Thymus (tissue), 11 donors: ENCODE measurements at regions not wholly inside any gene's neighbourhood (a gene's known extent, or its start where the extent isn't known, plus 50 kb on each side); places are given as distances from the start of the nearest gene placed in this dataset.
"Not testable (repeated sequence)": the region's sequence is repeated elsewhere in the genome, so short reads cannot be mapped to it uniquely, and the experiment has no call there.

Experiments used
- DNase-seq, 9 donors: peaks; one replicate each; pipeline ENCODE4 v3.0.0-alpha.2; 2013; ENCODE audit warnings: low spot score in 9 of 9, low read depth in 6 of 9, missing footprints in 1 of 9
- H3K27ac ChIP-seq, 2 donors: one replicate each; pipeline ENCODE4 v1.5.1; 2013; ENCODE audit warnings: control low read depth in 1 of 2, low read depth in 1 of 2, low read length in 1 of 2, mild to moderate bottlenecking in 1 of 2, moderate library complexity in 1 of 2
- H3K27me3 ChIP-seq, 2 donors: one replicate each; pipeline ENCODE4 v1.5.1; 2013; ENCODE audit warnings: low read length in 1 of 2; ENCODE audit not compliant: control insufficient read depth in 2 of 2, insufficient read depth in 1 of 2
- H3K36me3 ChIP-seq, 2 donors: one replicate each; pipeline ENCODE4 v1.5.1; 2013; ENCODE audit warnings: low read length in 1 of 2, mild to moderate bottlenecking in 1 of 2, moderate library complexity in 1 of 2; ENCODE audit not compliant: control insufficient read depth in 2 of 2, insufficient read depth in 2 of 2
- H3K4me1 ChIP-seq, 2 donors: one replicate each; pipeline ENCODE4 v1.5.1; 2013; ENCODE audit warnings: low read length in 2 of 2; ENCODE audit not compliant: control insufficient read depth in 2 of 2, insufficient read depth in 2 of 2
- H3K4me3 ChIP-seq, 2 donors: one replicate each; pipeline ENCODE4 v1.5.1; 2013; ENCODE audit warnings: low read length in 2 of 2, control low read depth in 1 of 2, mild to moderate bottlenecking in 1 of 2
- H3K9me3 ChIP-seq, 2 donors: one replicate each; pipeline ENCODE4 v1.5.1; 2013; ENCODE audit warnings: low read length in 1 of 2, mild to moderate bottlenecking in 1 of 2; ENCODE audit not compliant: control insufficient read depth in 2 of 2, insufficient read depth in 1 of 2
- WGBS: extraction: QIAGEN DNeasy Blood & Tissue Kit; methylation state at CpG from one replicate; pipeline ENCODE4 v1.1.7; 2013; 5-methylcytosine and 5-hydroxymethylcytosine counted together
- donor health status: healthy.

DNA sequence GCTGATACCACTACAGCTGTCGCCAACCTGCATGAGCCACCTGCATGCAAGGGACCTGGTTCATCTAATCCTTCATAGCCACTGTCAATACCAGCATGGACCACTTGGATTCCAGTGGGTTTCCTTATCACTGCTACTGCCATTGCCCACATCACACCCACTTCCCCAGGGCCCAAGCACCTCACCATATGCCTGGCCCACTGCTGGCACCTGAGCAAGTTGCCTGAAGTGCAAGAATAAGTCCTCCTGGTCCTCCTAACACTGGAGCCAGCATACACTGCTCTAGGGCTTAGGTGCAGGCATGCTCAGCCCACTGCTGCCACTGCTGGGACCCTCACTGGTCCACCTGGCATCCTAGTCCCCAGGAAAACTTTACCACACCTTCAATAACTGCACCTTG, 1136.8 kb upstream of the ADGRL4 start:
- Histone ChIP-seq H3K4me1 (no peaks in the 10 kb centered on the region), H3K4me3 (no peak overlapping the region), H3K27me3 (no peaks in the 10 kb centered on the region), H3K36me3 (no peaks in the 10 kb centered on the region), H3K27ac (no peak overlapping the region), H3K9me3 (peaks cover 0 to 16% of the 10 kb centered on the region in 2 donors)
- no peak for DNase-seq
- WGBS: 0% methylated on average over 1 of the region's 1 CpG

DNA sequence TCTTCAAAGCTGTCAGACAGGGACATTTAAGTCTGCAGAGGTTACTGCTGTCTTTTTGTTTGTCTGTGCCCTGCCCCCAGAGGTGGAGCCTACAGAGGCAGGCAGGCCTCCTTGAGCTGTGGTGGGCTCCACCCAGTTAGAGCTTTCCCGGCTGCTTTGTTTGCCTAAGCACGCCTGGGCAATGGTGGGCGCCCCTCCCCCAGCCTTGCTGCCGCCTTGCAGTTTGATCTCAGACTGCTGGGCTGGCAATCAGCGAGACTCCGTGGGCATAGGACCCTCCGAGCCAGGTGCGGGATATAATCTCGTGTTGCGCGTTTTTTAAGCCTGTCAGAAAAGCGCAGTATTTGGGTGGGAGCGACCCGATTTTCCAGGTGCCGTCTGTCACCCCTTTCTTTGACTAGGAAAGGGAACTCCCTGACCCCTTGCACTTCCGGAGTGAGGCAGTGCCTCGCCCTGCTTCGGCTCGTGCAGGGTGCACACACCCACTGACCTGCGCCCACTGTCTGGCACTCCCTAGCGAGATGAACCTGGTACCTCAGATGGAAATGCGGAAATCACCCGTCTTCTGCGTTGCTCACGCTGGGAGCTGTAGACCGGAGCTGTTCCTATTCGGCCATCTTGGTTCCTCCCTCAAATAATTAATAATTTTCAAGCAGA, 1131.5 kb upstream of the ADGRL4 start:
- not testable (repeated sequence) for DNase-seq, H3K27ac ChIP-seq, H3K4me1 ChIP-seq, H3K36me3 ChIP-seq, H3K4me3 ChIP-seq, H3K27me3 ChIP-seq
- H3K9me3 ChIP-seq: peaks cover 0 to 10% of the 10 kb centered on the region in 2 donors
- 93% methylated on average over 27 of the region's 27 CpGs for WGBS

DNA sequence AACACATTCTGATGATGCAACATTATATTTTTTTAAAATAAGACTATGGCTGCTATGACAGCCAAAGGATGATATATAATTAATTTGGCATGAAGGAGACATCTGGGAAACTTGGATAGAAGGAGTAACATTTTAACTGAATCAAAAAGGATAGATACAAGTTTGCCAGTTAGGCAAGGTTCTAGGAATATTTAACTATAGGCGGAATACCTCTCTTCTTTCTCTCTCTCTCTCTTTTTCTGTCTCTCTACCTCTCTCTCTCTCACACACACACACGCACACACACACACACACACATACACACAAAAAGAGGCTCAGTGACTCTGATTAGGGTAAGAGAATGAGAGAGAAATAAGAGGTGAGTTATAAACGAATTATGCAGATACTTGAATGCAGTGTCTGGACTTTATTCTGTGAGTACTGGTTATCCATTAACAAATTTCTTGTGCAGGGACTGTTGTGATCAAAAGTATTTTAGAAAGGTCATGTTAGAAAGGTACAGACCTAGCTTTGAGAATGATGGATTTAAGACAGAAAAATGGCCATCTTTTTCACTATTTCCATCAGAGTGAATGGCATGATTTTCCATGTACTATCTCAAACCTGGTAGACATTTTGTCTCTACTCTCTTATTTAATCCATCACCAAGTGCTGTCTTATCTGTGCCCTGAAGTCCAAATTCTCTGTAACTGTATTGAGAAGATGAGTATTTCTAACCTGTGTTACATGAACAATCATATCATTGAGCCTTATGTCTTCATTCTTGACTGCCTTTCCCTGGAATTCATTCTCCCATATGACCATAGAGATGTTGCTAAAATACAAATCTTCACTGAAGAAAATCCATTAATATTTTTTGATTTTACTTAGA, 1106.9 kb upstream of the ADGRL4 start:
- H3K4me1 ChIP-seq: no peaks in the 10 kb centered on the region
- 58% methylated on average over 3 of the region's 3 CpGs for WGBS
- H3K27me3 ChIP-seq: no peaks in the 10 kb centered on the region
- H3K36me3 ChIP-seq: no peaks in the 10 kb centered on the region
- no peak overlapping the region for H3K27ac ChIP-seq
- DNase-seq: no peak
- peaks cover 3 to 10% of the 10 kb centered on the region in 2 donors for H3K9me3 ChIP-seq
- no peak overlapping the region for H3K4me3 ChIP-seq

DNA sequence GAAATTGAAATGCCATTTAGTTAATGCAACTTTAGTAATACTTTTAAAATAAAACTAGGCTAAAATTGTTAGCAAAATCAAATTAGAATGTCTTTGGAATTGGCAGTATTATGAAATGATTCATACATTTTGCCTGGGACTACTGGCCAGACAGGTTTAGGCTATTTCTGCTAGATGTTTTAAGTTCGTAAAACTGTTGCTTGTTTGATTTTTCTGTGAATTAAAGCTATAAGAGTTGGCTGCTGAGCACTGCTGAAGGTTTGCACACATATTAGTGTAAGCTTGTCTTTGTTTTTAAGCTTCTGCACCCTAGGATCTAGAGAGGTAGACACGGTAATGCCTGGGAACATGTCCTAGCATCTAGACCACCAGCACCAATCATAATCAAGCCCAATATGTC, 1094.6 kb upstream of the ADGRL4 start:
- Histone ChIP-seq H3K36me3 (no peaks in the 10 kb centered on the region), H3K27me3 (no peaks in the 10 kb centered on the region), H3K4me1 (no peaks in the 10 kb centered on the region), H3K9me3 (peaks cover 0 to 7% of the 10 kb centered on the region in 2 donors), H3K27ac (no peak overlapping the region), H3K4me3 (no peak overlapping the region)
- DNase-seq: no peak
- 65% methylated on average over 2 of the region's 2 CpGs for WGBS

DNA sequence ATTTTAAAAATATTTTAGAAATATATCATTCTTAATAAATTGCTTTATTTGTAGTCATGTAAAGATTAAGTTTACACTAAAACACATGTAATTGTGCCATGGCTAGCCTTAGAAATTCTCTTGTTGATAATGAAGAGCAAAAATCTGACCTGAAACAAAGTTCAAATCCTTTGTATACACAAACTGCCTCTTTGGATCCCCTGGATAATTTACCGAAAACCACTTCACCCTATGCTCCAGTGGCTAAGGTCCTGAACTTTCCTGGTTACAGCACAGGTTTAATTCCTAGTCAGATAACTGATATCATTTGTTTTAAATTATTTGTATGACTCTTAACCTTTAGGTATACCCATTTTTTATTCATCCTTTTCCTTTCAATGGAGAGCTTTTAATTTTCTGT, 1093.2 kb upstream of the ADGRL4 start:
- H3K4me3 ChIP-seq: no peak overlapping the region
- H3K27ac ChIP-seq: no peak overlapping the region
- 95% methylated on average over 1 of the region's 1 CpG for WGBS
- H3K4me1 ChIP-seq: no peaks in the 10 kb centered on the region
- H3K36me3 ChIP-seq: no peaks in the 10 kb centered on the region
- H3K27me3 ChIP-seq: no peaks in the 10 kb centered on the region
- H3K9me3 ChIP-seq: peaks cover 0 to 7% of the 10 kb centered on the region in 2 donors
- no peak for DNase-seq

DNA sequence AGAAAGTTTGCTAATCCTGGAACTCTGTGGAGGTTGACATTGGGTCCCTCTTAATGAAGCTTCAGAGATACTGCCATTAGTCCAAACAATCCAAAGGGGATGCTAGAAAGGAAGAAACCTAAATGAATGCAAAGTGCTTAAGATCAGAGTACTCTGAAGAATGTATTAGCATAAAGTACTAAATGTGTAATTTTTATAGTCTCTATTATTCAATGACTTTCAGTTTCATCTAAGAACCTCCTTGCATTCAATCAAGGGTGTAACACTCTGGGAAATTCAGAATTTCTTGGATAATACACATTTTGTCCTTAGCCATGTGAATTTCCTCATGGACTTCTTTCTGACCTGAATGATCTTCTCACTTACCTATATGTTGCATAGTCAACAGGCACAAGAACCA, 1078.5 kb upstream of the ADGRL4 start:
- H3K9me3 ChIP-seq: peaks cover 0 to 2% of the 10 kb centered on the region in 2 donors
- no peaks in the 10 kb centered on the region for H3K4me1 ChIP-seq
- no peak for DNase-seq
- H3K4me3 ChIP-seq: no peak overlapping the region
- H3K36me3 ChIP-seq: no peaks in the 10 kb centered on the region
- no peaks in the 10 kb centered on the region for H3K27me3 ChIP-seq
- H3K27ac ChIP-seq: no peak overlapping the region

DNA sequence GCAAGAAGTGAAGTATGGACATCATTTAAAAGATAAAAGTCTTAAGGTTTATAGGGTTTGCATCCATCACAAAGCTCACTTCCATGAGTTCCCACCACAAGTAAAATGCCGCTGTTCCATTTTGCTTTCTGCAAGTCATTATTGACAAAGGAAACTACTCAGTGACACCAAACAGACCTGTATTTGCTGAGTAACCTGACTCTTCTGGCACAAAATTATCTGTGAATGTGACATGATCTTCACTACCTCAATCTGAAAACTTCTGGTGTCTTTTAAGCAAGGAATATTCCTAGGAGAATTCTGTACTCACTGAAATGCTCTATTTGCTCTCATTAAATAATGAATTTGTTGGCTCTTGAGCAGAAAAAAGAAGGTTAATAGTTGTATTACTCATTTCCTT, 1077.4 kb upstream of the ADGRL4 start:
- Histone ChIP-seq H3K27me3 (no peaks in the 10 kb centered on the region), H3K27ac (no peak overlapping the region), H3K4me1 (no peaks in the 10 kb centered on the region), H3K36me3 (no peaks in the 10 kb centered on the region), H3K9me3 (peaks cover 0 to 2% of the 10 kb centered on the region in 2 donors), H3K4me3 (no peak overlapping the region)
- 96% methylated on average over 1 of the region's 1 CpG for WGBS
- DNase-seq: no peak

DNA sequence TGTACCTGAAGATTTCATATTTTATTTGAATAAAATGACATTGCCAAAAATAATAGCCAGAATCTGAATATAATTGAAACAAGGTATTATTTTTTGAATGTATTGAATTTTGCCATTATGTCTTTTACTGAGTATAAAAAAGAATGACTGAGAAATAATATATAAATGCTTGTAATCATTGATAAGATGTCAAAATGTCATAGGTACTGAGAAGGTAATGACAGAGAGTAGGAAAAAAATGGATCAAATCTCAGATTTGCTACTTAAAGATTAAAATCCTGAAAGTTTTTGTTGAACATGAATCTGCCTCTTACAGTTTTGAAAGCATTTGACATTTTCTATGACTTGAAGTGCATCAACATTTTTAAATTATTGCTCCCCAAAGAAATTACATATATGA, 1069.9 kb upstream of the ADGRL4 start:
- Histone ChIP-seq H3K36me3 (no peaks in the 10 kb centered on the region), H3K4me3 (no peak overlapping the region)
- DNase-seq: no peak

DNA sequence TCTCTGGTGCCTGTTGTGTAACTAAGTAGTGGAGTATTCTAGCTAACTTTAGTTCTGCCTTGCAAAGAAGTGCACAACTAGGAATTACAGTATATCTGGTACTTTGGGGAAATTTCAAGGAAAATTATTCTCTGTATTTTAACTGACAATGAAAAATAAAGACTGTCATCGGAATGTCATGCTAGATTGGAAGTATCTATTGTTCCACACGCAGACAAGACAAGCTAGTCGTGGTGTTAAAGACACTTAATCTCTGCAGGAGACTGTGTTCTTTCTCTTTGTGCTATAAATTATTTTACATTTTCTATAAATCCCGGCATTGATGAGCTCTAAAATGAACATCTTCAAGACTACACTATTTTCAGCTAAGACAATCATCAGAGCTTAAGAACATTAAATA, 1068.8 kb upstream of the ADGRL4 start:
- WGBS: 89% methylated on average over 4 of the region's 4 CpGs
- Histone ChIP-seq H3K27ac (no peak overlapping the region), H3K36me3 (no peaks in the 10 kb centered on the region), H3K27me3 (no peaks in the 10 kb centered on the region), H3K4me1 (no peaks in the 10 kb centered on the region), H3K9me3 (no peaks in the 10 kb centered on the region), H3K4me3 (no peak overlapping the region)
- no peak for DNase-seq

More for the DNA sequence above, 1069.9 kb upstream of the ADGRL4 start:
- Histone ChIP-seq H3K4me1 (no peaks in the 10 kb centered on the region), H3K9me3 (no peaks in the 10 kb centered on the region), H3K27ac (no peak overlapping the region), H3K27me3 (no peaks in the 10 kb centered on the region)
